Endodermal cell (in vitro differentiated cells): ENCODE measurements at regions not wholly inside any gene's neighbourhood (a gene's known extent, or its start where the extent isn't known, plus 50 kb on each side); places are given as distances from the start of the nearest gene placed in this dataset.
A peak's percentile ranks its signal among the peaks of the same experiment; 100 is the strongest.

Source experiments
- DNase-seq: peaks from one replicate; pipeline ENCODE4 v3.0.0-alpha.2; 2017
- H3K27ac ChIP-seq: 2 replicates; pipeline ENCODE4 v1.5.1; 2013; ENCODE audit warnings: mild to moderate bottlenecking, low read depth, low read length, moderate library complexity
- H3K27me3 ChIP-seq: 2 replicates; pipeline ENCODE4 v1.6.1; 2013; ENCODE audit warnings: mild to moderate bottlenecking, low read length, moderate library complexity; ENCODE audit not compliant: insufficient read depth, control insufficient read depth, poor library complexity, severe bottlenecking
- H3K36me3 ChIP-seq: 2 replicates; pipeline ENCODE4 v1.7.0; 2013; ENCODE audit warnings: mild to moderate bottlenecking, low read length, moderate library complexity; ENCODE audit not compliant: control insufficient read depth, insufficient read depth
- H3K4me1 ChIP-seq: one replicate; pipeline ENCODE4 v1.7.0; 2013; ENCODE audit warnings: low read length; ENCODE audit not compliant: control insufficient read depth, insufficient read depth
- H3K4me3 ChIP-seq: 2 replicates; pipeline ENCODE4 v1.5.1; 2013; ENCODE audit warnings: mild to moderate bottlenecking, low read length, moderate library complexity
- H3K9ac ChIP-seq: 2 replicates; pipeline ENCODE4 v1.6.1; 2013; ENCODE audit warnings: mild to moderate bottlenecking, low read length, moderate library complexity; ENCODE audit not compliant: poor library complexity, severe bottlenecking; ENCODE audit errors: extremely low read depth
- H3K9me3 ChIP-seq: 2 replicates; pipeline ENCODE4 v1.6.1; 2013; ENCODE audit warnings: mild to moderate bottlenecking, low read length, moderate library complexity; ENCODE audit not compliant: control insufficient read depth
- H3K27ac Mint-ChIP-seq: 2 replicates; pipeline ENCODE4 v1.8.0; 2020; ENCODE audit warnings: mixed read lengths
- H3K27me3 Mint-ChIP-seq: 2 replicates; pipeline ENCODE4 v1.8.0; 2021; ENCODE audit warnings: mild to moderate bottlenecking, mixed read lengths; ENCODE audit not compliant: insufficient read depth
- H3K36me3 Mint-ChIP-seq: 2 replicates; pipeline ENCODE4 v1.8.0; 2020; ENCODE audit warnings: low read depth, mixed read lengths
- H3K4me1 Mint-ChIP-seq: 2 replicates; pipeline ENCODE4 v1.8.0; 2020; ENCODE audit warnings: mixed read lengths
- H3K4me3 Mint-ChIP-seq: 2 replicates; pipeline ENCODE4 v1.8.0; 2020; ENCODE audit warnings: mild to moderate bottlenecking, moderate library complexity, mixed read lengths
- H3K9me3 Mint-ChIP-seq: 2 replicates; pipeline ENCODE4 v1.8.0; 2020; ENCODE audit warnings: mild to moderate bottlenecking, mixed read lengths
- CTCF ChIP-seq: fragments of 200-600 bp; sonication (generic); conservative IDR thresholded peaks from 2 replicates; pipeline ENCODE4 v1.5.0; 2021; ENCODE audit warnings: antibody characterized with exemption, mild to moderate bottlenecking
- WGBS, 2 experiments: methylation state at CpG; one replicate each; pipeline versions ENCODE4 v1.1.5 to v1.1.7; 2013; ENCODE audit warnings: missing lambda C conversion rate in 2 of 2, mixed read lengths in 1 of 2; ENCODE audit not compliant: insufficient coverage in 1 of 2, insufficient read length in 1 of 2; 5-methylcytosine and 5-hydroxymethylcytosine counted together

GRCh38 chr1:188986745-188987417 lies 1490.8 kb downstream of the BRINP3 start:
- H3K9me3 ChIP-seq: no peaks in the 10 kb centered on the region
- no peaks in the 10 kb centered on the region for H3K27me3 Mint-ChIP-seq
- H3K4me3 Mint-ChIP-seq: no peak overlapping the region
- no peak overlapping the region for H3K9ac ChIP-seq
- no peak overlapping the region for H3K27ac ChIP-seq
- no peaks in the 10 kb centered on the region for H3K36me3 Mint-ChIP-seq
- H3K4me1 Mint-ChIP-seq: peaks cover 5% of the 10 kb centered on the region
- no peaks in the 10 kb centered on the region for H3K27me3 ChIP-seq
- H3K9me3 Mint-ChIP-seq: no peaks in the 10 kb centered on the region
- no peak for TF ChIP-seq CTCF
- H3K27ac Mint-ChIP-seq: no peak overlapping the region
- peaks cover 5% of the 10 kb centered on the region for H3K4me1 ChIP-seq
- H3K4me3 ChIP-seq: no peak overlapping the region
- WGBS, 2 experiments: 69 to 82% methylated on average over 3 to 9 of the region's 9 CpGs
- DNase-seq: peak; percentile 67
- no peaks in the 10 kb centered on the region for H3K36me3 ChIP-seq

- no peaks in the 10 kb centered on the region for H3K9me3 ChIP-seq
- WGBS, 2 experiments: 92 to 93% methylated on average over 1 to 3 of the region's 3 CpGs
- no peaks in the 10 kb centered on the region for H3K36me3 ChIP-seq
- DNase-seq: no peak
- no peak overlapping the region for H3K27ac ChIP-seq
- peaks cover 5% of the 10 kb centered on the region for H3K4me1 ChIP-seq
- Mint-ChIP-seq H3K27me3 (no peaks in the 10 kb centered on the region), H3K4me3 (no peak overlapping the region), H3K9me3 (no peaks in the 10 kb centered on the region), H3K4me1 (peaks cover 5% of the 10 kb centered on the region), H3K27ac (no peak overlapping the region), H3K36me3 (no peaks in the 10 kb centered on the region)
- TF ChIP-seq CTCF: peak; percentile 15
- no peaks in the 10 kb centered on the region for H3K27me3 ChIP-seq
- H3K4me3 ChIP-seq: no peak overlapping the region
- no peak overlapping the region for H3K9ac ChIP-seq
Measured at GRCh38 chr1:188988589-188988988, 1489.1 kb downstream of the BRINP3 start.

GRCh38 chr1:188991221-188991930 lies 1486.3 kb downstream of the BRINP3 start:
- Histone ChIP-seq H3K27ac (no peak overlapping the region), H3K27me3 (no peaks in the 10 kb centered on the region), H3K4me3 (no peak overlapping the region), H3K9me3 (no peaks in the 10 kb centered on the region), H3K36me3 (no peaks in the 10 kb centered on the region), H3K9ac (no peak overlapping the region), H3K4me1 (peaks cover 5% of the 10 kb centered on the region)
- TF ChIP-seq CTCF: no peak
- peaks cover 5% of the 10 kb centered on the region for H3K4me1 Mint-ChIP-seq
- DNase-seq: no peak
- H3K36me3 Mint-ChIP-seq: no peaks in the 10 kb centered on the region
- 90 to 100% methylated on average over 1 of the region's 2 CpGs for WGBS, 2 experiments
- H3K9me3 Mint-ChIP-seq: no peaks in the 10 kb centered on the region
- H3K27ac Mint-ChIP-seq: no peak overlapping the region
- no peaks in the 10 kb centered on the region for H3K27me3 Mint-ChIP-seq
- H3K4me3 Mint-ChIP-seq: no peak overlapping the region
